Muscle of leg (tissue), 3 donors: ENCODE measurements at regions not wholly inside any gene's neighbourhood (a gene's known extent, or its start where the extent isn't known, plus 50 kb on each side); places are given as distances from the start of the nearest gene placed in this dataset.
A peak's percentile ranks its signal among the peaks of the same experiment; 100 is the strongest.

ENCODE experiments used
- DNase-seq: peaks from one replicate; pipeline ENCODE4 v3.0.0; 2013
- H3K27ac ChIP-seq: one replicate; pipeline ENCODE4 v1.5.1; 2013; ENCODE audit warnings: mild to moderate bottlenecking, low read length, control low read depth
- H3K27me3 ChIP-seq: one replicate; pipeline ENCODE4 v1.6.1; 2013; ENCODE audit warnings: low read length; ENCODE audit not compliant: control insufficient read depth, insufficient read depth
- H3K36me3 ChIP-seq: one replicate; pipeline ENCODE4 v1.6.1; 2013; ENCODE audit warnings: low read length; ENCODE audit not compliant: control insufficient read depth, insufficient read depth
- H3K4me1 ChIP-seq: one replicate; pipeline ENCODE4 v1.6.1; 2013; ENCODE audit warnings: low read length; ENCODE audit not compliant: control insufficient read depth, insufficient read depth
- H3K4me3 ChIP-seq: one replicate; pipeline ENCODE4 v1.5.1; 2013; ENCODE audit warnings: low read length, control low read depth
- H3K9me3 ChIP-seq: replicated peaks from 2 replicates; pipeline ENCODE4 v1.6.1; 2013; ENCODE audit warnings: low read depth, low read length; ENCODE audit not compliant: control insufficient read depth
- WGBS: methylation state at CpG from one replicate; pipeline ENCODE4 v1.1.5; 2013; ENCODE audit warnings: missing lambda C conversion rate; ENCODE audit not compliant: insufficient coverage; 5-methylcytosine and 5-hydroxymethylcytosine counted together

GRCh38 chr13:107200491-107200890, 632.6 kb upstream of the ARGLU1 start:
- Histone ChIP-seq H3K4me1 (no peaks in the 10 kb centered on the region), H3K27me3 (no peaks in the 10 kb centered on the region), H3K4me3 (no peak overlapping the region), H3K9me3 (no peaks in the 10 kb centered on the region), H3K27ac (no peak overlapping the region), H3K36me3 (no peaks in the 10 kb centered on the region)
- 94% methylated on average over 3 of the region's 6 CpGs for WGBS
- DNase-seq: no peak

- H3K27me3 ChIP-seq: no peaks in the 10 kb centered on the region
- DNase-seq: no peak
- no peak overlapping the region for H3K4me3 ChIP-seq
- 50% methylated on average over 4 of the region's 7 CpGs for WGBS
- no peaks in the 10 kb centered on the region for H3K9me3 ChIP-seq
- no peak overlapping the region for H3K27ac ChIP-seq
- no peaks in the 10 kb centered on the region for H3K36me3 ChIP-seq
- no peaks in the 10 kb centered on the region for H3K4me1 ChIP-seq
These were observed 624.4 kb upstream of the ARGLU1 start for GRCh38 chr13:107192289-107192688.

GRCh38 chr13:107190065-107190464, 622.1 kb upstream of the ARGLU1 start:
- no peak for DNase-seq
- Histone ChIP-seq H3K4me1 (no peaks in the 10 kb centered on the region), H3K4me3 (no peak overlapping the region), H3K36me3 (no peaks in the 10 kb centered on the region), H3K27ac (no peak overlapping the region), H3K9me3 (no peaks in the 10 kb centered on the region), H3K27me3 (no peaks in the 10 kb centered on the region)
- WGBS: no CpG with 5 or more reads among the region's 1 CpG

GRCh38 chr13:107185889-107186288, 618.0 kb upstream of the ARGLU1 start:
- Histone ChIP-seq H3K4me3 (no peak overlapping the region), H3K27me3 (no peaks in the 10 kb centered on the region), H3K4me1 (no peaks in the 10 kb centered on the region), H3K9me3 (no peaks in the 10 kb centered on the region), H3K27ac (no peak overlapping the region), H3K36me3 (no peaks in the 10 kb centered on the region)
- DNase-seq: no peak
- no CpG with 5 or more reads among the region's 4 CpGs for WGBS

DNA sequence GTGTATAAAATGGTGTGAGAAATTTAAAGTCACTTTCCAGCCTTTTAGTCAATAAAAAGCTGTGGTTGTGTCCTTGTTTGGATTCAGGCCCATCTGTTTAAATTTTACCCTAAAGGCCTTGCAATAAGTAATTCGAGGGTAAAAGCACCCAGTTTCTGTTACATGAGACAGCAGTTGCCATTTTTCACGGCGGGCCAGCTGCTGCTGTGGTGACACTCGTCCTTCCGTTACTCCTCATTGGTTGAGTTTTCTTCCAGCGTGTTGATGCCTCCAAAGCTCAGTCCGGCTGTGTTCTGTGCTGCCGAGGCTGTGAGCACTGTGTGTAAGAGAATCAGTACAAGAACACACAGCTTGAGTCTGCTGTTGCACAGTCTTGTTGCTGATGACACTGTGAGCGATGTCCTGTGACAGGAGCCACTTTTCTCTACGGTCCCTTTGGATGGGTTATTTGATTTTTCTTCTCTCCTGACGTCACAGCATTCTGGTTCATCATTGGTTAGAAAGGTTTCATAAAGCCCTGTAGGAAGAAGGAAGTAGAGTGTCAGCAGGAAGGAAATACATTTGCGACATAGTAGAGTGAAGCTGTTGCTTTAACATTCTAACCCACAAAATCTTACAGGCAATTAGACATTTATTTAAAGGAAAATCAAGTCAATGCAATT, 602.5 kb upstream of the ARGLU1 start:
- Histone ChIP-seq H3K4me3 (no peak overlapping the region), H3K4me1 (peaks cover 3% of the 10 kb centered on the region), H3K36me3 (no peaks in the 10 kb centered on the region), H3K27me3 (no peaks in the 10 kb centered on the region), H3K27ac (no peak overlapping the region), H3K9me3 (no peaks in the 10 kb centered on the region)
- WGBS: 63% methylated on average over 9 of the region's 12 CpGs
- peak; percentile 38 for DNase-seq

DNA sequence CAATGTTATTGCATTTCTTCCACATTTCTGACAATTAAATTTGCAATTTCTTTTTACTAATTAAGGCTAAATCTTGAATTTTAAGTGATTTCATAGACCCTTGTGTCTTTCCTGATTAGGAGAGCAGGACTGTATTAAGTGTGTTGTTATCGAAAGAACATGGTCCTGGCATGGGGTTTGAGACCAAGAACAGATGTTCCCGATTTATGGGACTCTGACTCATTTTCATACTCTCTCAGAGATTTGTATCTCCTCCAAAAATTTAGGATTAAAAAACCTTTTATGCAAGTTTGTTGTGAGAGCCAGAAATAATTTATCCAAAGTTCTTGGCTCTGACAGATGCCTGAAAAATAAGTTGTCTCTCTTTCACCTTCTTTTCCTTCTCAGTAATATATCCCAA, 589.3 kb upstream of the ARGLU1 start:
- Histone ChIP-seq H3K4me1 (peaks cover 2% of the 10 kb centered on the region), H3K4me3 (no peak overlapping the region), H3K27me3 (no peaks in the 10 kb centered on the region), H3K27ac (no peak overlapping the region), H3K36me3 (no peaks in the 10 kb centered on the region), H3K9me3 (no peaks in the 10 kb centered on the region)
- peak; percentile 87 for DNase-seq
- WGBS: no CpG with 5 or more reads among the region's 2 CpGs

DNA sequence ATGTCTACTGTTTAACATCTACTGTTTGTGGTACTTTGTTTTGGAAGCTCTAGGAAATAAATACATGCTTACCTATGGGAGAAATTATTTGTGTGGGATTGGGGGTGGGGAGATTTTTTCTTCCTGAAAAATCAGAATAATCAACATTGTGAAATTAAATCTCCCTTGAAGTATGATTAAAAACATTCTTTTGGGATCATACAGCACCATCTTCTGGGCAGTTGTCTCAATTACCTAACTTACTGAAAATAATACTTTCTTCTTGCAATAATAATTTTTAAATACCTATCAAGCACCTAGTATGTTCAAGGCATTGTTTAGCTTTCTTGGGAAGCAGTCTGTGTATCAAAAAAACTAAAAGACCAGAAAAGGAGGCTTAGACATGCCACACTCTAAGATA, 576.5 kb upstream of the ARGLU1 start:
- no peak for DNase-seq
- Histone ChIP-seq H3K27ac (no peak overlapping the region), H3K36me3 (no peaks in the 10 kb centered on the region), H3K4me1 (no peaks in the 10 kb centered on the region), H3K4me3 (no peak overlapping the region), H3K27me3 (no peaks in the 10 kb centered on the region), H3K9me3 (no peaks in the 10 kb centered on the region)

GRCh38 chr13:107141767-107142166, 573.8 kb upstream of the ARGLU1 start:
- Histone ChIP-seq H3K4me1 (no peaks in the 10 kb centered on the region), H3K9me3 (no peaks in the 10 kb centered on the region), H3K36me3 (no peaks in the 10 kb centered on the region), H3K27ac (no peak overlapping the region), H3K27me3 (no peaks in the 10 kb centered on the region), H3K4me3 (no peak overlapping the region)
- no peak for DNase-seq
- no CpG with 5 or more reads among the region's 3 CpGs for WGBS

DNA sequence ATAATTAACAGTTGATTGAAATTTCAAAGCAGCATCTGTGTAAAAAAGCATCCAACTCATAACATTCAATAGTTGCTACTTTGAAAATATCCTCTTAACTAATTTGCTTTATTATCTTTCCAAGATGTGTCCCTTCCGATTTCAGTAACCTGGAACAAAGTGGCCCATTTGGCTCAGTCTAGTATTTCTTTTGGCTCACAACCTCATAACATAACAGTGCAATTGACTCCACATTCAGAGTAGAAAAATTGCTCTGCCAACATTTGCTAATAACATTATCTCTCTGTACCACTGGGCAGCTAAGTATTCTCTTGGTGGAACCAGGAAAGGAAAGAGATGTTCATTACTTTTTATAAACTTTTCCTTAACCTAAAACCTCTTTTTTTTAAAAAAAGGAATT, 571.1 kb upstream of the ARGLU1 start:
- DNase-seq: peak; percentile 71
- Histone ChIP-seq H3K27ac (no peak overlapping the region), H3K9me3 (no peaks in the 10 kb centered on the region), H3K4me1 (no peaks in the 10 kb centered on the region), H3K4me3 (no peak overlapping the region), H3K36me3 (no peaks in the 10 kb centered on the region), H3K27me3 (no peaks in the 10 kb centered on the region)
- WGBS: 29% methylated on average over 1 of the region's 1 CpG

DNA sequence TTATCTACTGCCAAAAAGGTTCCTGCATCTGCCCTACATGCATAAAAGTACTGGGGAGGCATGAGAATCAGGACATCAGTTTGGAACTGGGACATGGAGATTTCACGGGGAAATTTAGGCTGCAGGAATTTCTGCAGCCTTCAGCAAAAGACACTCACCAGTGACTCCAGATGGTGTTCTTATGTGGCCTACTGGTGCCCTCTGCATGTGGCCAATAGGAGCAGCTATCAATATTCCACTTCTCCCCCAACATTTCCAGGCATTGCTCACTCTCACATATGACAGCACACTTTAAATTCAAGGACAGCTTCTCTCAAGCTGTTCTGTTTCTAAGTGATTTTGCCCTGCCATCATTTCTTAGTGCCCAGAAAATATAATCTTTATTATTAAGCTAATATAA, 570.5 kb upstream of the ARGLU1 start:
- no peaks in the 10 kb centered on the region for H3K36me3 ChIP-seq
- DNase-seq: peak; percentile 34
- no peak overlapping the region for H3K4me3 ChIP-seq
- H3K4me1 ChIP-seq: no peaks in the 10 kb centered on the region
- no peak overlapping the region for H3K27ac ChIP-seq
- no peaks in the 10 kb centered on the region for H3K27me3 ChIP-seq
- WGBS: 50% methylated on average over 1 of the region's 1 CpG
- H3K9me3 ChIP-seq: no peaks in the 10 kb centered on the region

DNA sequence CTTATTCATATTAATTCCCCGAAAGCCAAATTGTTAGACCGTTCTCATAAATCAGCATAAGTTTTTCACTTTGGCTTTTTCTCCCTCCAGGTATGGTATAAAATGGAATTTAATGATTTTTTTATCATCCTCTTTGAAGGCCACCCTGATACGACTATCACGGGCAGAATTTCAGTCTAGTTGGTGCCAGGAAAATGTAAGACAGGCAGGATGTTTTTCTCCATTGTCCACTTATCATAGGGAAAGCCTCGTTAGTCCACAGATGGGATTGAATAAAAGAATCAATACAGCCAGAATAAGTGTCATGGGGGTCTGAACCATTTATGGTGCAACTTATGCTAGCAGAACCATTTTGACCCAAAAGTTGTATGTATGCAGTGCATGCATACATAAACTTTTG, 566.0 kb upstream of the ARGLU1 start:
- no peaks in the 10 kb centered on the region for H3K27me3 ChIP-seq
- no peak for DNase-seq
- no peak overlapping the region for H3K27ac ChIP-seq
- H3K4me3 ChIP-seq: no peak overlapping the region
- no peaks in the 10 kb centered on the region for H3K36me3 ChIP-seq
- no peaks in the 10 kb centered on the region for H3K9me3 ChIP-seq
- no peaks in the 10 kb centered on the region for H3K4me1 ChIP-seq
- WGBS: no CpG with 5 or more reads among the region's 5 CpGs
